ENCODE measurements at regions not wholly inside any gene's neighbourhood (a gene's known extent, or its start where the extent isn't known, plus 50 kb on each side); places are given as distances from the start of the nearest gene placed in this dataset.

DNA sequence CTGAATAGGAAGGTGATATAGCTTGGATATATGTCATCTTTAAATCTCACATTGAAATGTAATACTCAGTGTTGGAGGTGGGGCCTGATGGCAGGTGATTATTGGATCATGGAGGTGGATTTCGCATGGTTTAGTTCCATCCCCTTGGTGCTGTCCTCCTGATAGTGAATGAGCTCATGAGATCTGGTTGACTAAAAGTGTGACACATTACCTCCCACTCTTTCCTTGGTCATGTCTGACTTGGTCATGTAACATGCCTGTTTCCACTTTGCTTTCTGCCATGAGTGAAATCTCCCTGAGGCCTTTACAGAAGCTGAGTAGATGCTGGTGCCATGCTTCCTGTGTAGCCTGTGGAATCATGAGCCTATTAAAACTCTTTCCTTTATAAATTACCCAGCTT, 664.5 kb upstream of the NR5A2 start:
- no peak for TF ChIP-seq CTCF (IDR thresholded peaks at IDR 0.05)
- no peak for TF ChIP-seq EZH2 (IDR thresholded peaks at IDR 0.05)

Data from neural progenitor cell (in vitro differentiated cells).